OCI-LY1 (cell line): ENCODE measurements at regions not wholly inside any gene's neighbourhood (a gene's known extent, or its start where the extent isn't known, plus 50 kb on each side); places are given as distances from the start of the nearest gene placed in this dataset.
"Not testable (repeated sequence)": the region's sequence is repeated elsewhere in the genome, so short reads cannot be mapped to it uniquely, and the experiment has no call there.

ENCODE experiments used
- H2AFZ ChIP-seq: fragments of 200-600 bp; sonication (generic), shearing (Covaris generic); 2 replicates; pipeline ENCODE4 v1.6.0; 2014; ENCODE audit warnings: antibody characterized with exemption, mild to moderate bottlenecking, low read length
- H3F3A ChIP-seq: fragments of 200-600 bp; sonication (generic), shearing (Covaris generic); 2 replicates; pipeline ENCODE4 v1.6.0; 2014; ENCODE audit warnings: mild to moderate bottlenecking, antibody characterized with exemption, low read length, moderate library complexity; ENCODE audit not compliant: insufficient read depth
- H3K27ac ChIP-seq: fragments of 200-600 bp; sonication (generic); 2 replicates; pipeline ENCODE4 v1.5.1; 2014; ENCODE audit warnings: low read length, mixed run types, mild to moderate bottlenecking, low read depth; ENCODE audit not compliant: poor library complexity, severe bottlenecking
- H3K27me3 ChIP-seq: fragments of 200-600 bp; sonication (generic); 2 replicates; pipeline ENCODE4 v1.6.0; 2014; ENCODE audit warnings: antibody characterized with exemption, mild to moderate bottlenecking, low read length, moderate library complexity; ENCODE audit not compliant: insufficient read depth
- H3K36me3 ChIP-seq: fragments of 200-600 bp; sonication (generic); 2 replicates; pipeline ENCODE4 v1.6.1; 2014; ENCODE audit warnings: mild to moderate bottlenecking, antibody characterized with exemption, low read length, moderate library complexity, mixed read lengths; ENCODE audit not compliant: insufficient read depth
- H3K4me1 ChIP-seq: fragments of 200-600 bp; sonication (generic); 2 replicates; pipeline ENCODE4 v1.5.1; 2014; ENCODE audit warnings: mild to moderate bottlenecking, low read length, moderate library complexity; ENCODE audit not compliant: insufficient read depth, severe bottlenecking
- H3K4me2 ChIP-seq: fragments of 200-600 bp; sonication (generic), shearing (Covaris generic); 2 replicates; pipeline ENCODE4 v1.6.1; 2014; ENCODE audit warnings: low read length
- H3K4me3 ChIP-seq: fragments of 200-600 bp; sonication (generic); 2 replicates; pipeline ENCODE4 v1.5.1; 2014; ENCODE audit warnings: low read length, low read depth, mild to moderate bottlenecking, mixed read lengths; ENCODE audit not compliant: poor library complexity, severe bottlenecking
- H3K79me2 ChIP-seq: fragments of 200-600 bp; shearing (Covaris generic); 2 replicates; pipeline ENCODE4 v1.6.1; 2016; ENCODE audit warnings: mixed run types, low read length, mixed read lengths; ENCODE audit not compliant: insufficient read depth
- H3K9ac ChIP-seq: fragments of 200-600 bp; sonication (generic), shearing (Covaris generic); 2 replicates; pipeline ENCODE4 v1.6.1; 2014; ENCODE audit warnings: mild to moderate bottlenecking, low read length, mixed read lengths
- H3K9me2 ChIP-seq: fragments of 200-600 bp; sonication (generic), shearing (Covaris generic); 2 replicates; pipeline ENCODE4 v1.6.1; 2014; ENCODE audit warnings: low read depth, mild to moderate bottlenecking, low read length, mixed read lengths
- H3K9me3 ChIP-seq: fragments of 200-600 bp; shearing (Covaris generic); 2 replicates; pipeline ENCODE4 v1.6.1; 2014; ENCODE audit warnings: low read length, mixed read lengths
- H4K20me1 ChIP-seq: fragments of 200-600 bp; sonication (generic), shearing (Covaris generic); 2 replicates; pipeline ENCODE4 v1.6.0; 2016; ENCODE audit warnings: mild to moderate bottlenecking, low read length; ENCODE audit not compliant: insufficient read depth

DNA sequence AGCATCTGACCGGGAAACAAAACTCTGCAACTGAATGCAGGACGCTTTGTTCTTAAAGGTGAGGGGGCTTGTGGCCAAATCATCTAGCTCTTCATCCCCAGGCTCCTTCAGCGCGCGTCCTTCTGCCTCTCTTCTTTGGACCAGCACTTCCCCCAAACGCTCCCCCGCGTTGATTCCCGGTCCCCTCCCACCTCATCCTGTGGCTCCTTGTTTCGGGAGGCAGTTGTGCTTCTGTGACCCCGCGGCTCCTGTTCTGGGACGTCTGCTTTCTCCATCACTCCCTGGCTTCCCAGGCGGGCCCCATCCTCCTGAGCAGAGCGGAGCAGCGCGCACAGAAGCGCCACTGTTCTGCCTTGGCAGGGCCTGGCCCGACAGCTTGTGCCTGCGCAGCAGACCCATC lies 109.7 kb upstream of the ZNG1E start:
- not testable (repeated sequence) for H3K4me1 ChIP-seq, H3K79me2 ChIP-seq

DNA sequence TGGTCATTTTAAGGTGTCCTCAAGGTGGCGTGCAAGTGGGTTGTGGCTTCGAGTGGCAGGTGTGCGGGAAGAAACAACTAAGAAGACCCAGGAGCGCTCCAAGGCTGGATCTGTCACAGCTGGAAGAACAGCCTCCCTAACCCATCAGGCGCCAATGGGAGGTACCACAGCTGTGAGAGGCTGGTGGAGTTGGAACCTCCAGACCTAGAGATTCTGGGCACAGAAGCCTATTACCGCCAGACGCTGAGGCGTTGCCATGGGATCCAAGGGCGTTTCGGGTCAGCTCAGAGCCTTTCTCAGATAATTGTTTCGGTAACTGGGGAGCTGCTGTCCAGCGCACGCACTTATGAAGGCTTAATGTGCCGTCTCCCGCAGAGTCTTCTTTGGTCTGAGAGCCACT lies 156.7 kb upstream of the ZNG1E start:
- not testable (repeated sequence) for H2AFZ ChIP-seq, H4K20me1 ChIP-seq, H3F3A ChIP-seq, H3K36me3 ChIP-seq, H3K9me3 ChIP-seq, H3K9me2 ChIP-seq, H3K27ac ChIP-seq, H3K4me1 ChIP-seq, H3K27me3 ChIP-seq, H3K4me3 ChIP-seq, H3K79me2 ChIP-seq, H3K9ac ChIP-seq, H3K4me2 ChIP-seq

More for the DNA sequence above, 109.7 kb upstream of the ZNG1E start:
- not testable (repeated sequence) for H3K4me2 ChIP-seq, H3K9ac ChIP-seq, H3K9me3 ChIP-seq, H3F3A ChIP-seq, H2AFZ ChIP-seq, H3K4me3 ChIP-seq, H3K27ac ChIP-seq, H3K9me2 ChIP-seq, H3K36me3 ChIP-seq, H4K20me1 ChIP-seq, H3K27me3 ChIP-seq

DNA sequence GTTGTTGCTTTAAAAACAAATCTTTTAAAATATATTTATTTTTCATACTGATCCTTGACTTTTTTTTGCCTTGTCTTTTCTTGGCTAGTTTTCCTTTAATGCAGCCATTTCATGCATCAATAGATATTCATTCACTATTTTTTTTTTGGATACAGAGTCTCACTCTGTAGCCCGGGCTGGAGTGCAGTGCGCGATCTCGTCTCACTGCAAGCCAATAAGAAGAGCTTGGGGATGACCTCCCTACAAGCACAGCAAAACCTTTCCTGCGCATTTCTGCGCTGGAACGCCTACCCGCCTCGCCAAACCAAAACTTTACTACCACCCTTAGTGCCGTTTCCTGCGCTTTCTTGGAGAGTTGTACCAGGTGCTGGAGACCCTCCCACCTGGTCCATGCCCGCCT lies 161.3 kb upstream of the ZNG1E start:
- not testable (repeated sequence) for H3K4me2 ChIP-seq, H3K79me2 ChIP-seq, H3K9ac ChIP-seq, H4K20me1 ChIP-seq, H3K4me3 ChIP-seq, H3K27me3 ChIP-seq, H3K27ac ChIP-seq, H3K4me1 ChIP-seq, H3K9me2 ChIP-seq, H3K9me3 ChIP-seq, H3K36me3 ChIP-seq, H2AFZ ChIP-seq, H3F3A ChIP-seq

DNA sequence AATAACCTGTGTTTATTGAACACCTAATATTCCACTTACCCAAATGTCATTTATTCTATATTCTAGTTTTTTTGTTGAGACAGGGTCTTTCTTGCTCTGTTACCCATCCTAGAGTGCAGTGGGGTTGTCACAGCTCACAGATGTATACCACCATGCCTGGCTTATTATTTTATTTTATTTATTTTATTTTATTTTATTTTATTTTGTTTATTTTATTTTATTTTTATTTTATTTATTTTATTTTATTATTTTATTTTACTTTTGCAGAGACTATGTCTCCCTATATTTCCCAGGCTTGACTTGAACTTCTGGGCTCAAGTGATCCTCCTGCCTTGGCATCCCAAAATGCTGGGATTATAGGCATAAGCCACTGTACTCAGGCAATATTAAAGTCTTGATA lies 167.8 kb upstream of the ZNG1E start:
- H3K9me3 ChIP-seq, H3K79me2 ChIP-seq: not testable (repeated sequence)

DNA sequence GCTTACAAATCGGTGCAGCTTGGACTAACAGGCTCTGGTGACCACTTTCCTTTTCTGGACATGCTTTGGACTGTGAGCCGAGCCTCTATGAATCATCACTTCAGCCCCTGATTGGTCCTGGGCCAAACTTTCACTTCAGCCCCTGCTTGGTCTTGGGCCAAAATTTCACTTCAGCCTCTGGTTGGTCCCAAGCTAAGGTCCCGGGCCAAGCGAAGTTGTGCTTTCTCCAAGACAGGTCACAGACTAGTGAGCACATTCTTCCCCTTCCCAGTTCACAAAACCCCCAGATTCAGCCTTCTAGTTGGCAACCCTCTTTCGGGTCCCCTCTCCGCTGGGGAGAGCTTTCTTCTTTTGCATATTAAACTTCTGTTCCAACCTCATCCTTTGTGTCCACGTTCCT lies 171.0 kb upstream of the ZNG1E start:
- not testable (repeated sequence) for H3K79me2 ChIP-seq, H3K9me3 ChIP-seq, H3K27me3 ChIP-seq, H3K4me3 ChIP-seq, H3K4me2 ChIP-seq, H2AFZ ChIP-seq, H3F3A ChIP-seq, H3K27ac ChIP-seq, H4K20me1 ChIP-seq, H3K9ac ChIP-seq, H3K36me3 ChIP-seq, H3K4me1 ChIP-seq, H3K9me2 ChIP-seq

More for the DNA sequence above, 167.8 kb upstream of the ZNG1E start:
- H3K27me3 ChIP-seq, H3K4me1 ChIP-seq, H3K4me3 ChIP-seq, H3K9me2 ChIP-seq, H4K20me1 ChIP-seq, H3F3A ChIP-seq, H3K36me3 ChIP-seq, H2AFZ ChIP-seq, H3K4me2 ChIP-seq, H3K27ac ChIP-seq, H3K9ac ChIP-seq: not testable (repeated sequence)

DNA sequence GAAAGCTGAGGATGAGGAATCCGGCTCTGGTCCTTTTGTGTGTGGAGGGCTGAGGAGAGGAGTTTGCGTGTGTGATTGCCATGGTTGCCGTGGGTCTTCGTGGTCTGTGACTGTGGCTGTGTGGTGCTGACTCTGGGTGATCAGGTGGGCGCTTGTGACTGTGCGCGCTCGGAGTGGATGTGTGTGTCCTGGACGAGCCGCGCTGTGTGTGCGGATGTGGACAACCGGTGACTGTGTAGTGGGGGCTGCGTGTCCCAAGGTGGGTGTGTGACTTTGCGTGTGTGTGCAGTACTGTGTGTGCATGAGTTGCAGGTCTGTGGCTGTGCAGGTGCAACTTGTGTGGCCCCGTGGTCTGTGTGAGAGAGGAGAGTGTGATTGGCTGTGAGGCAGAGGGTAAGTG lies 172.0 kb upstream of the ZNG1E start:
- H3K9me3 ChIP-seq, H3K27me3 ChIP-seq, H3K27ac ChIP-seq, H3K79me2 ChIP-seq, H3K36me3 ChIP-seq, H4K20me1 ChIP-seq, H3F3A ChIP-seq, H3K9me2 ChIP-seq, H3K4me2 ChIP-seq, H3K4me3 ChIP-seq, H3K4me1 ChIP-seq, H3K9ac ChIP-seq, H2AFZ ChIP-seq: not testable (repeated sequence)

DNA sequence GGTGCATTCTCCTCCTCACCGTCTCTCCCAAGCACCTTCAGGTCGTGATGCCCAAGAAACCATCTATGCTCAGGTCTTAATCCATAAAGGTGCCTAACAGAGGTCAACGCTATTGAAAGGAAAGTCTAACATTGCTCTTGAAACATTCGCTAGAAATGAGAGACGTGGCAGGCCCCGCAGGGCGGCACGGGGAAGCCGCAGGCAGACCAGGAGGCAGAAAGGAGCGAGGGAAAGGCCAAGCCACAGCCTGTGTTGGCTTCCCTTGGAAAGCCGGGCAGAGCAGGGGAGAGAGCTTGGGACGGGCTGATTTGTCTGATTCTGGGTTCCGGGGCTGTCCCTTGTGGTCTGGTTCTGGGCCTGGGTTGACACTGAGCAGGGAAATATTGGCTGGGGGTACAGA lies 192.8 kb upstream of the ZNG1E start:
- not testable (repeated sequence) for H3K9me3 ChIP-seq, H4K20me1 ChIP-seq, H3K4me1 ChIP-seq, H3K27ac ChIP-seq, H2AFZ ChIP-seq, H3K27me3 ChIP-seq, H3K9me2 ChIP-seq, H3F3A ChIP-seq, H3K4me2 ChIP-seq, H3K4me3 ChIP-seq, H3K9ac ChIP-seq, H3K36me3 ChIP-seq, H3K79me2 ChIP-seq

DNA sequence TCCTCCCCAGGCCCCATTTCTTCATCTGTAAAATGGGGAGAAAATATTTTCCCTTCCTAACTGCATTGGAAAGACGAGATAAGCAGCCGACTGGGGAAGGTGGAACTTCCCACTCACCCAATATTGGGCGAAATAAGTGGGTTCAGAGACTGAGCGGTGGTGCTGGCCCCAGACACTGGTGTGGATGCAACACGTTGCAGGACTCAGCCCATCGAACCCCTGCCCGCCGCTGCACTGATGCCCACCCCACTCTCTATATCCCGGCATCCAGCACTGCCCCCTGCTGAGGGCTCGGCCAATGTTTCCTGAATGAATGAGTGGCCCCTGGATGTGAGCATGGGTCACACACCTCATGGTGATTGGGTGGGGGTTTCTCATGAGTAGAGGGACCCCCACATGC lies 194.4 kb upstream of the ZNG1E start:
- H3K9me2 ChIP-seq, H3K4me3 ChIP-seq, H3K9me3 ChIP-seq, H3F3A ChIP-seq, H3K4me2 ChIP-seq, H3K27me3 ChIP-seq, H3K36me3 ChIP-seq, H3K27ac ChIP-seq, H3K4me1 ChIP-seq, H4K20me1 ChIP-seq, H2AFZ ChIP-seq, H3K9ac ChIP-seq, H3K79me2 ChIP-seq: not testable (repeated sequence)
